SJCRH30 (cell line): ENCODE measurements at regions not wholly inside any gene's neighbourhood (a gene's known extent, or its start where the extent isn't known, plus 50 kb on each side); places are given as distances from the start of the nearest gene placed in this dataset.

Experiments
- DNase-seq, 2 experiments: peaks; one replicate each; pipeline ENCODE4 v3.0.0-alpha.2; 2015 to 2020
- H3K27ac ChIP-seq: fragments of 250-450 bp; sonication (Bioruptor Pico); 2 replicates; pipeline ENCODE4 v1.5.1; 2020; ENCODE audit warnings: mild to moderate bottlenecking, moderate library complexity
- H3K27me3 ChIP-seq: fragments of 250-450 bp; sonication (Bioruptor Pico); 2 replicates; pipeline ENCODE4 v1.5.1; 2020; ENCODE audit warnings: mild to moderate bottlenecking, moderate library complexity
- H3K36me3 ChIP-seq: fragments of 250-450 bp; sonication (Bioruptor Pico); 2 replicates; pipeline ENCODE4 v1.5.1; 2020; ENCODE audit warnings: mild to moderate bottlenecking, moderate library complexity
- H3K4me1 ChIP-seq: fragments of 250-450 bp; sonication (Bioruptor Pico); 2 replicates; pipeline ENCODE4 v1.5.1; 2020; ENCODE audit warnings: mild to moderate bottlenecking, moderate library complexity
- H3K4me3 ChIP-seq: fragments of 250-450 bp; sonication (Bioruptor Pico); 2 replicates; pipeline ENCODE4 v1.5.1; 2020; ENCODE audit warnings: mild to moderate bottlenecking, moderate library complexity
- H3K9me3 ChIP-seq: fragments of 250-450 bp; sonication (Bioruptor Pico); replicated peaks from 2 replicates; pipeline ENCODE4 v1.5.1; 2020; ENCODE audit warnings: mild to moderate bottlenecking, moderate library complexity

GRCh38 chr13:24106429-24106828 is 54.1 kb upstream of the SPATA13 start:
- Histone ChIP-seq H3K4me3 (no peak overlapping the region), H3K27me3 (no peaks in the 10 kb centered on the region)
- no peak for DNase-seq

GRCh38 chr13:24107955-24108614 is 52.4 kb upstream of the SPATA13 start:
- Histone ChIP-seq H3K27me3 (no peaks in the 10 kb centered on the region), H3K36me3 (no peaks in the 10 kb centered on the region), H3K4me1 (no peaks in the 10 kb centered on the region; the same call in 1 of the 2 replicates), H3K9me3 (no peaks in the 10 kb centered on the region), H3K27ac (no peak overlapping the region), H3K4me3 (no peak overlapping the region)
- DNase-seq: no peak

More at GRCh38 chr13:24106429-24106828, 54.1 kb upstream of the SPATA13 start:
- H3K4me1 ChIP-seq: no peaks in the 10 kb centered on the region; the same call in 1 of the 2 replicates
- no peak overlapping the region for H3K27ac ChIP-seq
- no peaks in the 10 kb centered on the region for H3K36me3 ChIP-seq
- H3K9me3 ChIP-seq: no peaks in the 10 kb centered on the region

DNA sequence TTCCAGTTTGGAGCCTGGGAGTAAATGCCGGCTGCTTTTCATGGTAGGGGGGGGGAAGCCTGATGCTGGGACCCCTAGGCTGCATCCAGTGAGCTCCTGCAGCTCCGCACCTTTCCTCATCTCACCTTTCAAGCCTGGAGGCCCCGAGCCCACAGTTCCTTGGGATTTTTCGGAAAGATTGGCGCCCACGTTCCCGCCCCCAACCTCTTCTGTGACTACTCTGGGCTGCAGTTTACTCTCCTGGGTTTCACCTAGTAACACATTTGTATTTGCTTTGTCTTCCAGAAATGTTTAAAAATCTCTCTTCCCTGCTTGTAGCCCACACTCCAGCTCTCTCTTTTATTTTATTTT is 51.9 kb upstream of the SPATA13 start:
- no peak for DNase-seq
- Histone ChIP-seq H3K9me3 (no peaks in the 10 kb centered on the region), H3K36me3 (no peaks in the 10 kb centered on the region), H3K4me3 (no peak overlapping the region), H3K27me3 (no peaks in the 10 kb centered on the region), H3K27ac (no peak overlapping the region), H3K4me1 (no peaks in the 10 kb centered on the region; the same call in 1 of the 2 replicates)

DNA sequence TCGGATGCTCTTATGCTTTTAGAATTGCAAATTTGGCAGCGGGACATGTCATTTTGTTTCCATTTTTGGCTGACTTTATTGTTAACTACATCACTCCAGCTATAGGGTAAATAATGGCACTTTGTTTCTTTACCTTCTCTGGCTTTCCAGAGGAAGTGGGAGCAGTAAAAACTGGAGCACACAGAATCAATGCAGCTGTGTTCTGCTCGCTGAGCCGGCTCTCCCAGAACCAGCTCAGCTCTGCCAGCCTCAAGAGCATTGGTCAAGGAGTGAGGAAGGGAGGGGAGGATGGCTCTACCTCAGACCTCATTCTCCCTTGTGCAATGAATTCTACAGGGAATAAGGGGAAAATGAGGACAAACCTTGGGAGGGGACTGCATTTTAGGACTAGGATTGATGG is 50.5 kb upstream of the SPATA13 start:
- Histone ChIP-seq H3K36me3 (no peaks in the 10 kb centered on the region), H3K9me3 (no peaks in the 10 kb centered on the region), H3K27me3 (no peaks in the 10 kb centered on the region), H3K27ac (no peak overlapping the region), H3K4me3 (no peak overlapping the region), H3K4me1 (no peaks in the 10 kb centered on the region)
- no peak for DNase-seq
